Subcutaneous abdominal adipose tissue (tissue), 5 donors: ENCODE measurements at regions not wholly inside any gene's neighbourhood (a gene's known extent, or its start where the extent isn't known, plus 50 kb on each side); places are given as distances from the start of the nearest gene placed in this dataset.
"Not testable (repeated sequence)": the region's sequence is repeated elsewhere in the genome, so short reads cannot be mapped to it uniquely, and the experiment has no call there.

Experiments
- H3K27ac ChIP-seq: one replicate; pipeline ENCODE4 v1.7.0; 2013; ENCODE audit warnings: low read depth, mild to moderate bottlenecking, inconsistent platforms, low read length, moderate library complexity
- H3K27me3 ChIP-seq, 5 donors: one replicate each; pipeline ENCODE4 v1.7.0; 2013; ENCODE audit warnings: low read length in 5 of 5, inconsistent platforms in 1 of 5; ENCODE audit not compliant: control insufficient read depth in 5 of 5, insufficient read depth in 4 of 5
- H3K36me3 ChIP-seq, 5 donors: one replicate each; pipeline ENCODE4 v1.7.0; 2013; ENCODE audit warnings: low read length in 5 of 5; ENCODE audit not compliant: control insufficient read depth in 5 of 5, insufficient read depth in 5 of 5
- H3K4me1 ChIP-seq, 5 donors: one replicate each; pipeline ENCODE4 v1.7.0; 2013; ENCODE audit warnings: low read length in 5 of 5, mild to moderate bottlenecking in 3 of 5, moderate library complexity in 1 of 5; ENCODE audit not compliant: control insufficient read depth in 5 of 5, insufficient read depth in 5 of 5
- H3K4me3 ChIP-seq, 5 donors: one replicate each; pipeline ENCODE4 v1.7.0; 2013; ENCODE audit warnings: low read length in 5 of 5, low read depth in 1 of 5
- H3K9ac ChIP-seq, 5 donors: one replicate each; pipeline ENCODE4 v1.7.0; 2013; ENCODE audit warnings: low read length in 5 of 5, mild to moderate bottlenecking in 4 of 5, moderate library complexity in 3 of 5
- H3K9me3 ChIP-seq, 5 donors: one replicate each; pipeline ENCODE4 v1.7.0; 2013; ENCODE audit warnings: low read length in 5 of 5; ENCODE audit not compliant: control insufficient read depth in 5 of 5
- donor health status: healthy.
- donor health status: healthy.
- donor health status: healthy.
- donor health status: healthy.
- donor health status: healthy.

GRCh38 chr4:162836773-162837172 lies 329.9 kb downstream of the NAF1 start:
- Histone ChIP-seq H3K9ac (no peak overlapping the region), H3K4me3 (no peak overlapping the region), H3K9me3 (peaks cover 0 to 10% (median 0%) of the 10 kb centered on the region in 5 donors), H3K27me3 (no peaks in the 10 kb centered on the region), H3K27ac (no peak overlapping the region), H3K4me1 (no peaks in the 10 kb centered on the region), H3K36me3 (no peaks in the 10 kb centered on the region)

- not testable (repeated sequence) for H3K27ac ChIP-seq, H3K27me3 ChIP-seq, H3K9ac ChIP-seq, H3K9me3 ChIP-seq, H3K36me3 ChIP-seq, H3K4me3 ChIP-seq, H3K4me1 ChIP-seq
Observed at GRCh38 chr4:162836258-162836657, 330.4 kb downstream of the NAF1 start.

GRCh38 chr4:162830899-162831298 lies 335.8 kb downstream of the NAF1 start:
- no peaks in the 10 kb centered on the region for H3K4me1 ChIP-seq
- H3K27ac ChIP-seq = no peak overlapping the region
- H3K9me3 ChIP-seq = no peaks in the 10 kb centered on the region
- H3K36me3 ChIP-seq = no peaks in the 10 kb centered on the region
- no peak overlapping the region for H3K4me3 ChIP-seq
- no peak overlapping the region for H3K9ac ChIP-seq
- H3K27me3 ChIP-seq = no peaks in the 10 kb centered on the region

GRCh38 chr4:162817374-162817773 lies 349.3 kb downstream of the NAF1 start:
- H3K27ac ChIP-seq = not testable (repeated sequence)

GRCh38 chr4:162804351-162804924 lies 362.3 kb downstream of the NAF1 start:
- H3K9me3 ChIP-seq = no peaks in the 10 kb centered on the region
- H3K9ac ChIP-seq = no peak overlapping the region
- no peaks in the 10 kb centered on the region for H3K27me3 ChIP-seq
- H3K4me3 ChIP-seq = no peak overlapping the region
- no peaks in the 10 kb centered on the region for H3K4me1 ChIP-seq
- no peak overlapping the region for H3K27ac ChIP-seq
- no peaks in the 10 kb centered on the region for H3K36me3 ChIP-seq

More at GRCh38 chr4:162817374-162817773, 349.3 kb downstream of the NAF1 start:
- not testable (repeated sequence) for H3K9ac ChIP-seq, H3K36me3 ChIP-seq, H3K4me3 ChIP-seq, H3K27me3 ChIP-seq, H3K4me1 ChIP-seq
- H3K9me3 ChIP-seq = peaks cover 0 to 12% (median 3%) of the 10 kb centered on the region in 5 donors

GRCh38 chr4:162803378-162803777 lies 363.3 kb downstream of the NAF1 start:
- H3K27me3 ChIP-seq = no peaks in the 10 kb centered on the region
- H3K9me3 ChIP-seq = no peaks in the 10 kb centered on the region
- no peak overlapping the region for H3K4me3 ChIP-seq
- no peaks in the 10 kb centered on the region for H3K36me3 ChIP-seq
- no peak overlapping the region for H3K27ac ChIP-seq
- no peaks in the 10 kb centered on the region for H3K4me1 ChIP-seq
- no peak overlapping the region for H3K9ac ChIP-seq

- Histone ChIP-seq H3K9me3 (no peaks in the 10 kb centered on the region), H3K27me3 (no peaks in the 10 kb centered on the region), H3K9ac (no peak overlapping the region), H3K36me3 (no peaks in the 10 kb centered on the region), H3K4me3 (no peak overlapping the region), H3K4me1 (no peaks in the 10 kb centered on the region), H3K27ac (no peak overlapping the region)
Observed at GRCh38 chr4:162797108-162797507, 369.6 kb downstream of the NAF1 start.

GRCh38 chr4:162793571-162793970 lies 373.1 kb downstream of the NAF1 start:
- H3K9ac ChIP-seq = no peak overlapping the region
- H3K4me1 ChIP-seq = no peaks in the 10 kb centered on the region
- H3K4me3 ChIP-seq = no peak overlapping the region
- H3K27ac ChIP-seq = no peak overlapping the region
- H3K9me3 ChIP-seq = no peaks in the 10 kb centered on the region
- H3K27me3 ChIP-seq = no peaks in the 10 kb centered on the region
- no peaks in the 10 kb centered on the region for H3K36me3 ChIP-seq

GRCh38 chr4:162793004-162793403 lies 373.7 kb downstream of the NAF1 start:
- Histone ChIP-seq H3K4me1 (no peaks in the 10 kb centered on the region), H3K4me3 (no peak overlapping the region), H3K9ac (no peak overlapping the region), H3K27ac (no peak overlapping the region), H3K27me3 (no peaks in the 10 kb centered on the region), H3K36me3 (no peaks in the 10 kb centered on the region), H3K9me3 (no peaks in the 10 kb centered on the region)

GRCh38 chr4:162791226-162791625 lies 375.5 kb downstream of the NAF1 start:
- H3K36me3 ChIP-seq = no peaks in the 10 kb centered on the region
- H3K27me3 ChIP-seq = no peaks in the 10 kb centered on the region
- no peaks in the 10 kb centered on the region for H3K9me3 ChIP-seq
- H3K27ac ChIP-seq = no peak overlapping the region
- no peak overlapping the region for H3K4me3 ChIP-seq
- no peaks in the 10 kb centered on the region for H3K4me1 ChIP-seq
- H3K9ac ChIP-seq = no peak overlapping the region

GRCh38 chr4:162787120-162787519 lies 379.6 kb downstream of the NAF1 start:
- Histone ChIP-seq H3K27ac (no peak overlapping the region), H3K27me3 (no peaks in the 10 kb centered on the region), H3K36me3 (no peaks in the 10 kb centered on the region), H3K4me3 (no peak overlapping the region), H3K9me3 (no peaks in the 10 kb centered on the region), H3K4me1 (no peaks in the 10 kb centered on the region), H3K9ac (no peak overlapping the region)
